Adipocyte (in vitro differentiated cells): ENCODE measurements at regions not wholly inside any gene's neighbourhood (a gene's known extent, or its start where the extent isn't known, plus 50 kb on each side); places are given as distances from the start of the nearest gene placed in this dataset.
A peak's percentile ranks its signal among the peaks of the same experiment; 100 is the strongest.

Experiments
- DNase-seq: peaks from one replicate; pipeline ENCODE4 v3.0.0-alpha.2; 2015; ENCODE audit warnings: low read depth
- H3K27me3 ChIP-seq: replicated peaks from 2 replicates; pipeline ENCODE4 v1.7.0; 2013; ENCODE audit warnings: mild to moderate bottlenecking, low read length, moderate library complexity; ENCODE audit not compliant: control insufficient read depth, insufficient read depth
- H3K36me3 ChIP-seq: 2 replicates; pipeline ENCODE4 v1.7.0; 2013; ENCODE audit warnings: low read length, mild to moderate bottlenecking, moderate library complexity; ENCODE audit not compliant: control insufficient read depth, insufficient read depth, severe bottlenecking
- H3K4me1 ChIP-seq: 2 replicates; pipeline ENCODE4 v1.7.0; 2013; ENCODE audit warnings: mild to moderate bottlenecking, low read length, moderate library complexity; ENCODE audit not compliant: control insufficient read depth, insufficient read depth
- H3K4me3 ChIP-seq: 2 replicates; pipeline ENCODE4 v1.7.0; 2013; ENCODE audit warnings: mild to moderate bottlenecking, low read length, moderate library complexity
- H3K9ac ChIP-seq: 2 replicates; pipeline ENCODE4 v1.7.0; 2013; ENCODE audit warnings: mild to moderate bottlenecking, low read length, moderate library complexity
- H3K9me3 ChIP-seq: 2 replicates; pipeline ENCODE4 v1.7.0; 2013; ENCODE audit warnings: mild to moderate bottlenecking, low read length, moderate library complexity; ENCODE audit not compliant: control insufficient read depth

- no peak for DNase-seq
- Histone ChIP-seq H3K27me3 (no peaks in the 10 kb centered on the region), H3K9ac (no peak overlapping the region), H3K36me3 (no peaks in the 10 kb centered on the region), H3K9me3 (no peaks in the 10 kb centered on the region), H3K4me3 (no peak overlapping the region), H3K4me1 (peaks cover 11% of the 10 kb centered on the region)
Measured at GRCh38 chr4:10741961-10742699, 57.6 kb upstream of the CLNK start.

- H3K9me3 ChIP-seq, result no peaks in the 10 kb centered on the region
Measured at GRCh38 chr4:10740891-10741620, 56.5 kb upstream of the CLNK start.

GRCh38 chr4:10740251-10740650 lies 55.7 kb upstream of the CLNK start:
- Histone ChIP-seq H3K4me1 (no peaks in the 10 kb centered on the region), H3K9ac (no peak overlapping the region), H3K27me3 (no peaks in the 10 kb centered on the region), H3K36me3 (no peaks in the 10 kb centered on the region), H3K9me3 (no peaks in the 10 kb centered on the region), H3K4me3 (no peak overlapping the region)
- DNase-seq, result no peak

More at GRCh38 chr4:10740891-10741620, 56.5 kb upstream of the CLNK start:
- peak; percentile 9 for DNase-seq
- Histone ChIP-seq H3K4me1 (peaks cover 5% of the 10 kb centered on the region), H3K27me3 (no peaks in the 10 kb centered on the region), H3K36me3 (no peaks in the 10 kb centered on the region), H3K9ac (no peak overlapping the region), H3K4me3 (no peak overlapping the region)

- Histone ChIP-seq H3K4me1 (no peaks in the 10 kb centered on the region), H3K4me3 (no peak overlapping the region), H3K27me3 (no peaks in the 10 kb centered on the region), H3K9me3 (no peaks in the 10 kb centered on the region), H3K9ac (no peak overlapping the region), H3K36me3 (no peaks in the 10 kb centered on the region)
- peak; percentile 15 for DNase-seq
Measured at GRCh38 chr4:10738826-10739489, 54.4 kb upstream of the CLNK start.

- no peaks in the 10 kb centered on the region for H3K4me1 ChIP-seq
- no peaks in the 10 kb centered on the region for H3K27me3 ChIP-seq
- no peak for DNase-seq
- no peak overlapping the region for H3K4me3 ChIP-seq
- H3K36me3 ChIP-seq, result no peaks in the 10 kb centered on the region
- no peak overlapping the region for H3K9ac ChIP-seq
- no peaks in the 10 kb centered on the region for H3K9me3 ChIP-seq
Measured at GRCh38 chr4:10737337-10737736, 52.8 kb upstream of the CLNK start.

GRCh38 chr4:10736895-10737294 lies 52.3 kb upstream of the CLNK start:
- no peak overlapping the region for H3K9ac ChIP-seq
- DNase-seq, result no peak
- no peaks in the 10 kb centered on the region for H3K36me3 ChIP-seq
- no peaks in the 10 kb centered on the region for H3K9me3 ChIP-seq
- no peaks in the 10 kb centered on the region for H3K27me3 ChIP-seq
- H3K4me1 ChIP-seq, result no peaks in the 10 kb centered on the region
- no peak overlapping the region for H3K4me3 ChIP-seq

GRCh38 chr4:10736266-10736665 lies 51.7 kb upstream of the CLNK start:
- Histone ChIP-seq H3K9ac (no peak overlapping the region), H3K27me3 (no peaks in the 10 kb centered on the region), H3K9me3 (no peaks in the 10 kb centered on the region), H3K4me3 (no peak overlapping the region), H3K36me3 (no peaks in the 10 kb centered on the region), H3K4me1 (no peaks in the 10 kb centered on the region)
- DNase-seq, result no peak

- Histone ChIP-seq H3K36me3 (no peaks in the 10 kb centered on the region), H3K9me3 (no peaks in the 10 kb centered on the region), H3K9ac (no peak overlapping the region), H3K4me1 (no peaks in the 10 kb centered on the region), H3K4me3 (no peak overlapping the region), H3K27me3 (no peaks in the 10 kb centered on the region)
- no peak for DNase-seq
Measured at GRCh38 chr4:10734697-10735096, 50.1 kb upstream of the CLNK start.
